Adipocyte (in vitro differentiated cells): ENCODE measurements at regions not wholly inside any gene's neighbourhood (a gene's known extent, or its start where the extent isn't known, plus 50 kb on each side); places are given as distances from the start of the nearest gene placed in this dataset.

Experiments
- DNase-seq: peaks from one replicate; pipeline ENCODE4 v3.0.0-alpha.2; 2015; ENCODE audit warnings: low read depth
- H3K27me3 ChIP-seq: replicated peaks from 2 replicates; pipeline ENCODE4 v1.7.0; 2013; ENCODE audit warnings: mild to moderate bottlenecking, low read length, moderate library complexity; ENCODE audit not compliant: control insufficient read depth, insufficient read depth
- H3K36me3 ChIP-seq: 2 replicates; pipeline ENCODE4 v1.7.0; 2013; ENCODE audit warnings: low read length, mild to moderate bottlenecking, moderate library complexity; ENCODE audit not compliant: control insufficient read depth, insufficient read depth, severe bottlenecking
- H3K4me1 ChIP-seq: 2 replicates; pipeline ENCODE4 v1.7.0; 2013; ENCODE audit warnings: mild to moderate bottlenecking, low read length, moderate library complexity; ENCODE audit not compliant: control insufficient read depth, insufficient read depth
- H3K4me3 ChIP-seq: 2 replicates; pipeline ENCODE4 v1.7.0; 2013; ENCODE audit warnings: mild to moderate bottlenecking, low read length, moderate library complexity
- H3K9ac ChIP-seq: 2 replicates; pipeline ENCODE4 v1.7.0; 2013; ENCODE audit warnings: mild to moderate bottlenecking, low read length, moderate library complexity
- H3K9me3 ChIP-seq: 2 replicates; pipeline ENCODE4 v1.7.0; 2013; ENCODE audit warnings: mild to moderate bottlenecking, low read length, moderate library complexity; ENCODE audit not compliant: control insufficient read depth

GRCh38 chr21:28614791-28615190 lies 377.9 kb downstream of the LTN1 start:
- H3K9ac ChIP-seq: peak overlapping the region; percentile 48
- H3K36me3 ChIP-seq: no peaks in the 10 kb centered on the region
- no peaks in the 10 kb centered on the region for H3K27me3 ChIP-seq
- no peaks in the 10 kb centered on the region for H3K9me3 ChIP-seq
- H3K4me3 ChIP-seq: peak overlapping the region; percentile 21
- H3K4me1 ChIP-seq: peaks cover 25% of the 10 kb centered on the region
- DNase-seq: peak; percentile 19

GRCh38 chr21:28608646-28609045 lies 384.0 kb downstream of the LTN1 start:
- Histone ChIP-seq H3K36me3 (peaks cover 4% of the 10 kb centered on the region), H3K4me1 (no peaks in the 10 kb centered on the region), H3K4me3 (no peak overlapping the region), H3K9me3 (no peaks in the 10 kb centered on the region), H3K27me3 (no peaks in the 10 kb centered on the region), H3K9ac (no peak overlapping the region)
- no peak for DNase-seq

DNA sequence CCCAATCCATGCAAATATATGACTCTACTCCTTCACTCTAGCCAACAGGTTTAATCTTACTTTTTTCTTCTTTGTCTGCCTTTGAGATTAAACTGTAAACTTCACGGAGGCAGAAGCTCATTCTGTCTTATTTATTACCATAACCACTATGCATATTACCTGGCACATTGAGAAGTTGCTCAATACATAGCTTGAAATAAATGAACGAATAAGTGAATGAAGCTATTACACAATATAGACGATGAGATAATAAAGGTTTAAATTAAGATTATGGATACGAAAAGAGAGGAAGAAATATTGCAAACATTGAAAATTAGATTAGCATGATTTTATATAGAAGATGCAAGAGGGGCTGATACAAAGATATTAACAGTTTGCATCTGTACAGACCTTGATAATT lies 385.1 kb downstream of the LTN1 start:
- Histone ChIP-seq H3K27me3 (no peaks in the 10 kb centered on the region), H3K9me3 (no peaks in the 10 kb centered on the region), H3K9ac (no peak overlapping the region)

GRCh38 chr21:28604946-28605537 lies 387.6 kb downstream of the LTN1 start:
- Histone ChIP-seq H3K4me3 (no peak overlapping the region), H3K4me1 (no peaks in the 10 kb centered on the region), H3K9ac (no peak overlapping the region), H3K36me3 (peaks cover 4% of the 10 kb centered on the region), H3K9me3 (peaks cover 4% of the 10 kb centered on the region), H3K27me3 (no peaks in the 10 kb centered on the region)
- no peak for DNase-seq

More for the DNA sequence above, 385.1 kb downstream of the LTN1 start:
- Histone ChIP-seq H3K4me1 (no peaks in the 10 kb centered on the region), H3K4me3 (no peak overlapping the region), H3K36me3 (peaks cover 4% of the 10 kb centered on the region)
- DNase-seq: no peak

GRCh38 chr21:28602546-28602945 lies 390.1 kb downstream of the LTN1 start:
- no peaks in the 10 kb centered on the region for H3K4me1 ChIP-seq
- DNase-seq: no peak
- no peaks in the 10 kb centered on the region for H3K27me3 ChIP-seq
- H3K4me3 ChIP-seq: no peak overlapping the region
- H3K9me3 ChIP-seq: peaks cover 9% of the 10 kb centered on the region
- no peak overlapping the region for H3K9ac ChIP-seq
- H3K36me3 ChIP-seq: peaks cover 4% of the 10 kb centered on the region

- H3K27me3 ChIP-seq: no peaks in the 10 kb centered on the region
- H3K9ac ChIP-seq: no peak overlapping the region
- H3K9me3 ChIP-seq: peaks cover 9% of the 10 kb centered on the region
- no peaks in the 10 kb centered on the region for H3K4me1 ChIP-seq
- no peaks in the 10 kb centered on the region for H3K36me3 ChIP-seq
- H3K4me3 ChIP-seq: no peak overlapping the region
- no peak for DNase-seq
Measured at GRCh38 chr21:28598214-28598613, 394.5 kb downstream of the LTN1 start.

DNA sequence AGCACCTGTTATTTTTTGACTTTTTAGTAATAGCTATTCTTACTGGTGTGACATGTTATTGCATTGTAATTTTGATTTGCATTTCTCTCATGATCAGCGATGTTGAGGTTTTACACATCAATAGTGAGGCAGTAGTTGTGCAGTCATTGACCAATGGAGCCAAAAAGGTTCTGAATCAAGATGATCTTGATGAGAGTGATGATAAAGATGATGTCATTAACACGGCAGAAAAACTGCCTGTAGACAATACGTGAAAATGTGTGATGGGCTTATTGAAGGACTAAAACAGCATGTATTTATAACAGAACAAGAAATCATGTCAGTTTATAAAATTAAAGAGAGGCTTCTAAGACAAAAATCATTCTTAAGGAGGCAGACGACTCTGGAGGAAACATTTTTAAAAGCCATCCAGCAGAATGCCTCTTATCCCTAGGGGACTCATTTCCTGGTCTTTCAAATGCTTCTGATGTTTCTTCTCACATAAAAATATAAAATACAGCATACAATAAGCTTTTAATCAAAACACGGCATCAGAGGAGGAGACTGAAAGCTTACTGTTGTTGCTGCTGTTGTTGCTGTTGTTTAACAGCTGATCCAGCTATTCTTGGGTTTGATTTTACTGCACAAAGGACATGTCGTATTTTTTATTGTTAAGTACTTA lies 400.3 kb downstream of the LTN1 start:
- peak overlapping the region; percentile 33 for H3K9ac ChIP-seq

DNA sequence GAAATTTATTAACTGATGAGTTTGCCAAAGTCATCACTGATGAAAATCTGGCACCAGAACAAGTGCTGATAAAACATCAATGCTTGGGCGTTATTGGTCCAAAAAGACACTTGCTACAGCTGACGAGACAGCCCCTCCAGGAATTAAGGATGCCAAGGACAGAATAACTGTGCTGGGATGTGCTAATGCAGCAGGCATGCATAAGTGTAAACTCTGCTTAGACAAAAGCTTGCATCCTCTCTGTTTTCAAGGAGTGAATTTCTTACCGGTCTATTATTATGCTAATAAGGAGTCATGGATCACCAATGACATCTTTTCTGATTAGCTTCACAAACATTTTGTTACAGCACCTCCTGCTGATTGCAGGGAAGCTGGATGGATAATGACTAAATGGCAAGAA lies 402.0 kb downstream of the LTN1 start:
- DNase-seq: no peak
- no peak overlapping the region for H3K9ac ChIP-seq
- H3K27me3 ChIP-seq: no peaks in the 10 kb centered on the region
- no peak overlapping the region for H3K4me3 ChIP-seq
- peaks cover 17% of the 10 kb centered on the region for H3K4me1 ChIP-seq
- H3K36me3 ChIP-seq: no peaks in the 10 kb centered on the region
- peaks cover 16% of the 10 kb centered on the region for H3K9me3 ChIP-seq

More for the DNA sequence above, 400.3 kb downstream of the LTN1 start:
- H3K9me3 ChIP-seq: peaks cover 11% of the 10 kb centered on the region
- no peak overlapping the region for H3K4me3 ChIP-seq
- H3K4me1 ChIP-seq: peaks cover 11% of the 10 kb centered on the region
- no peaks in the 10 kb centered on the region for H3K27me3 ChIP-seq
- no peaks in the 10 kb centered on the region for H3K36me3 ChIP-seq
- DNase-seq: no peak

- no peaks in the 10 kb centered on the region for H3K36me3 ChIP-seq
- no peak overlapping the region for H3K9ac ChIP-seq
- no peak for DNase-seq
- peaks cover 17% of the 10 kb centered on the region for H3K4me1 ChIP-seq
- H3K27me3 ChIP-seq: no peaks in the 10 kb centered on the region
- H3K9me3 ChIP-seq: peaks cover 19% of the 10 kb centered on the region
- no peak overlapping the region for H3K4me3 ChIP-seq
Measured at GRCh38 chr21:28590026-28590425, 402.7 kb downstream of the LTN1 start.

DNA sequence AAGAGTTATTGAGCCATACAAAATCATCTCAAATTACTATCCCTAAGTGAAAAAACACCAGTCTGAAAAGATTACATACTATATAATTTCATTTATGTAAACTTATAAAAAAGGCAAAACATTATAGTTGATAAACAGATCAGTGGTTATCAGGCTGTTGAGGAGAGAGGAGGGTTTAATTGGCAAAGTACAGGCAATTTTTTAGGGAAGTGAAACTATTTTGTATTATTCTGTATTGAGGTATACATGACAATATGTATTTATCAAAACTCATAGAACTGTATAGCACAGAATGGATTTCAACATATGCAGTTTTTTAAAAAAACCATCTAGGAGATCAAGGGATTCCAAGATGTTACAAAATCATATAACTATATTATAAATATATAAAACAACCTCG lies 403.7 kb downstream of the LTN1 start:
- H3K4me3 ChIP-seq: no peak overlapping the region
- H3K9me3 ChIP-seq: peaks cover 19% of the 10 kb centered on the region
- no peaks in the 10 kb centered on the region for H3K36me3 ChIP-seq
- H3K4me1 ChIP-seq: peaks cover 17% of the 10 kb centered on the region
- H3K27me3 ChIP-seq: no peaks in the 10 kb centered on the region
- no peak for DNase-seq
- H3K9ac ChIP-seq: no peak overlapping the region

- H3K4me3 ChIP-seq: no peak overlapping the region
- H3K36me3 ChIP-seq: no peaks in the 10 kb centered on the region
- DNase-seq: peak; percentile 57
- peaks cover 17% of the 10 kb centered on the region for H3K4me1 ChIP-seq
- H3K9ac ChIP-seq: peak overlapping the region; percentile 28
- H3K9me3 ChIP-seq: peaks cover 19% of the 10 kb centered on the region
- no peaks in the 10 kb centered on the region for H3K27me3 ChIP-seq
Measured at GRCh38 chr21:28587748-28588147, 404.9 kb downstream of the LTN1 start.

DNA sequence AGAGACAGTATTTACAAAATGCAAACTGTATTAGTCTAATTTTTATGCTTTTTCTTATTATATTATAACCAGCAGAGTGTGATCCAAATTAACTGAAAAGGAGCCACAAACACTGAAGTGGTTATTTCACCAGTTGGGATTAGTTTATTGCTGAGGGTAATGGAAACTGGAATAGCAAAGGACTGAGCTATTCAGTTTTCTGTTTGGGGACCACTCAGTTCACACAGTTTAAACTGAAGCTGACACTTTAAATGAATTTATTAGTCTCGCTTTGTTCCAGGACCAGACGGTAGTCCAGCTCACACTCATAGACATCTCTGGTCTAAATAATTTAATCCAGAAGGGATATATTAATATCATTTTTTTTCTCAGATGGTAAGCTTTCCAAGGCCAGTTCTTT lies 410.7 kb downstream of the LTN1 start:
- Histone ChIP-seq H3K27me3 (no peaks in the 10 kb centered on the region), H3K36me3 (no peaks in the 10 kb centered on the region)
- no peak for DNase-seq

More for the DNA sequence above, 410.7 kb downstream of the LTN1 start:
- peaks cover 8% of the 10 kb centered on the region for H3K9me3 ChIP-seq
- no peak overlapping the region for H3K4me3 ChIP-seq
- peaks cover 31% of the 10 kb centered on the region for H3K4me1 ChIP-seq
- H3K9ac ChIP-seq: peak overlapping the region; percentile 43
